H1 (cell line): ENCODE measurements at regions not wholly inside any gene's neighbourhood (a gene's known extent, or its start where the extent isn't known, plus 50 kb on each side); places are given as distances from the start of the nearest gene placed in this dataset.

Experiments used
- CTCF ChIA-PET: fragments of 300-600 bp; sonication (Branson Sonifier 250); formaldehyde crosslinking; loops from one replicate; lab custom pipeline; 2021; ENCODE audit not compliant: partially characterized antibody; lab: Charles Lee
- POLR2A ChIA-PET: fragments of 300-600 bp; sonication (Branson Sonifier 250); formaldehyde crosslinking; loops from one replicate; lab custom pipeline; 2021; ENCODE audit warnings: inconsistent platforms; ENCODE audit not compliant: partially characterized antibody; lab: Charles Lee
- DNase-seq, 2 experiments: peaks; one replicate each; pipeline versions ENCODE4 v3.0.0 to v3.0.0-alpha.2; 2010 to 2022; ENCODE audit warnings: low spot score in 2 of 2, low read depth in 1 of 2, mixed read lengths in 1 of 2
- FAIRE-seq: peaks from 2 replicates; lab custom pipeline; 2011; peaks lifted over from hg19 to GRCh38; lab: Jason Lieb, UNC
- H2AFZ ChIP-seq: 2 replicates; pipeline ENCODE4 v1.8.1; 2012; ENCODE audit warnings: low read length, inconsistent platforms
- H2AK5ac ChIP-seq: 2 replicates; pipeline ENCODE4 v1.6.1; 2013; ENCODE audit warnings: low read depth, low read length
- H2BK120ac ChIP-seq: replicated peaks from 2 replicates; pipeline ENCODE3; 2013; ENCODE audit warnings: low read depth, low read length, inconsistent platforms
- H2BK12ac ChIP-seq: 2 replicates; pipeline ENCODE4 v1.6.1; 2013; ENCODE audit warnings: low read depth, low read length
- H2BK15ac ChIP-seq: 2 replicates; pipeline ENCODE4 v1.6.1; 2013; ENCODE audit warnings: low read length
- H2BK20ac ChIP-seq: 2 replicates; pipeline ENCODE4 v1.6.1; 2013; ENCODE audit warnings: low read length
- H2BK5ac ChIP-seq: 2 replicates; pipeline ENCODE4 v1.6.1; 2013; ENCODE audit warnings: low read depth, low read length
- H3K14ac ChIP-seq: 2 replicates; pipeline ENCODE4 v1.6.1; 2013; ENCODE audit warnings: inconsistent platforms; ENCODE audit not compliant: insufficient read length
- H3K18ac ChIP-seq: 2 replicates; pipeline ENCODE4 v1.6.1; 2013; ENCODE audit warnings: low read length; ENCODE audit errors: extremely low read depth
- H3K23ac ChIP-seq: 2 replicates; pipeline ENCODE4 v1.6.1; 2013; ENCODE audit warnings: inconsistent platforms; ENCODE audit not compliant: insufficient read length
- H3K23me2 ChIP-seq: 2 replicates; pipeline ENCODE4 v1.6.1; 2013; ENCODE audit warnings: low read depth, low read length
- H3K27ac ChIP-seq: 2 replicates; pipeline ENCODE4 v1.6.1; 2011; ENCODE audit warnings: low read depth, low read length, inconsistent platforms
- H3K27me3 ChIP-seq, 4 experiments: replicated peaks in 1 of 4; 1 replicate in 1 of 4; 2 replicates in 3 of 4; pipeline versions ENCODE4 v1.6.1 to v1.8.1; 2011 to 2013; ENCODE audit warnings: low read length in 3 of 4, mild to moderate bottlenecking in 3 of 4, inconsistent platforms in 2 of 4, mixed read lengths in 2 of 4, moderate library complexity in 1 of 4; ENCODE audit not compliant: control insufficient read depth in 3 of 4, insufficient read depth in 3 of 4; ENCODE audit errors: extremely low read depth in 1 of 4
- H3K36me3 ChIP-seq, 4 experiments: 2 replicates each; pipeline versions ENCODE4 v1.6.1 to v1.8.1; 2011 to 2013; ENCODE audit warnings: mild to moderate bottlenecking in 4 of 4, low read length in 3 of 4, moderate library complexity in 2 of 4, control low read depth in 1 of 4, inconsistent platforms in 1 of 4; ENCODE audit not compliant: insufficient read depth in 4 of 4, control insufficient read depth in 2 of 4
- H3K4ac ChIP-seq: replicated peaks from 2 replicates; pipeline ENCODE3; 2013; ENCODE audit warnings: low read length, low read depth, mixed read lengths, inconsistent platforms; ENCODE audit not compliant: insufficient read length
- H3K4me1 ChIP-seq, 4 experiments: replicated peaks in 1 of 4; 1 replicate in 1 of 4; 2 replicates in 3 of 4; pipeline versions ENCODE4 v1.6.1 to v1.8.1; 2011 to 2013; ENCODE audit warnings: low read length in 3 of 4, inconsistent platforms in 2 of 4, mixed read lengths in 1 of 4; ENCODE audit not compliant: insufficient read depth in 4 of 4, control insufficient read depth in 3 of 4
- H3K4me2 ChIP-seq, 2 experiments: 2 replicates each; pipeline versions ENCODE4 v1.6.1 to v1.8.1; 2011 to 2013; ENCODE audit warnings: low read depth in 2 of 2, low read length in 2 of 2, control low read depth in 1 of 2, inconsistent platforms in 1 of 2, mild to moderate bottlenecking in 1 of 2; ENCODE audit not compliant: insufficient read depth in 1 of 2
- H3K4me3 ChIP-seq, 4 experiments: fragments of 200-600, 300-600 bp in 1 of 4; sonication (generic), shearing (Covaris generic), sonication (Bioruptor Twin) in 1 of 4; 2 replicates each; pipeline versions ENCODE4 v1.5.1 to v1.8.1; 2011 to 2016; ENCODE audit warnings: low read length in 4 of 4, low read depth in 3 of 4, control low read depth in 2 of 4, inconsistent platforms in 2 of 4, mild to moderate bottlenecking in 2 of 4, mixed read lengths in 1 of 4, moderate library complexity in 1 of 4; ENCODE audit not compliant: insufficient read depth in 2 of 4; ENCODE audit errors: extremely low read depth in 1 of 4
- H3K56ac ChIP-seq: replicated peaks from 2 replicates; pipeline ENCODE3; 2013; ENCODE audit warnings: low read depth, mild to moderate bottlenecking, mixed read lengths, low read length, inconsistent platforms; ENCODE audit not compliant: insufficient read length
- H3K79me1 ChIP-seq: 2 replicates; pipeline ENCODE4 v1.6.1; 2013; ENCODE audit warnings: low read depth, low read length, control low read depth
- H3K79me2 ChIP-seq, 2 experiments: 2 replicates each; pipeline versions ENCODE4 v1.6.1 to v1.8.1; 2012 to 2013; ENCODE audit warnings: low read length in 2 of 2, mild to moderate bottlenecking in 2 of 2, inconsistent platforms in 1 of 2; ENCODE audit not compliant: insufficient read depth in 2 of 2, control insufficient read depth in 1 of 2
- H3K9ac ChIP-seq, 4 experiments: replicated peaks in 1 of 4; 1 replicate in 1 of 4; 2 replicates in 3 of 4; pipeline versions ENCODE4 v1.6.1 to v1.8.1; 2011 to 2013; ENCODE audit warnings: low read depth in 3 of 4, low read length in 3 of 4, control low read depth in 2 of 4, mild to moderate bottlenecking in 2 of 4, moderate library complexity in 2 of 4, inconsistent platforms in 1 of 4; ENCODE audit errors: extremely low read depth in 1 of 4
- H3K9me3 ChIP-seq, 2 experiments: 2 replicates each; pipeline versions ENCODE4 v1.6.1 to v1.8.1; 2012 to 2013; ENCODE audit warnings: mild to moderate bottlenecking in 2 of 2, moderate library complexity in 2 of 2, control low read depth in 1 of 2, inconsistent platforms in 1 of 2, low read depth in 1 of 2, low read length in 1 of 2, mixed read lengths in 1 of 2; ENCODE audit not compliant: insufficient read depth in 2 of 2
- H4K20me1 ChIP-seq, 2 experiments: replicated peaks in 1 of 2; 2 replicates each; pipeline versions ENCODE3 to v1.8.1; 2011 to 2013; ENCODE audit warnings: inconsistent platforms in 2 of 2, low read length in 2 of 2, mild to moderate bottlenecking in 1 of 2; ENCODE audit not compliant: insufficient read depth in 2 of 2, control insufficient read depth in 1 of 2
- H4K5ac ChIP-seq: 2 replicates; pipeline ENCODE4 v1.6.1; 2013; ENCODE audit warnings: low read length, low read depth, mixed read lengths, inconsistent platforms; ENCODE audit not compliant: insufficient read length
- H4K8ac ChIP-seq: 2 replicates; pipeline ENCODE4 v1.8.0; 2013; ENCODE audit warnings: mild to moderate bottlenecking, moderate library complexity, low read length, inconsistent platforms; ENCODE audit not compliant: insufficient read depth; ENCODE audit errors: extremely low read depth
- H4K91ac ChIP-seq: replicated peaks from 2 replicates; pipeline ENCODE3; 2013; ENCODE audit warnings: low read length, mixed read lengths, inconsistent platforms; ENCODE audit not compliant: insufficient read length
- ASH2L ChIP-seq: fragments of 200-600, 300-600 bp; sonication (generic); IDR thresholded peaks from one replicate; pipeline ENCODE4 v1.7.1; 2017; ENCODE audit warnings: low read length
- BRCA1 ChIP-seq: IDR thresholded peaks from 2 replicates; pipeline ENCODE4 v1.6.1; 2012; ENCODE audit warnings: low read depth, low read length, improper control_type of control experiment
- CBX5 ChIP-seq: fragments of 300-800, 300-1000 bp; sonication (generic); IDR thresholded peaks from 2 replicates; pipeline ENCODE4 v1.7.1; 2016; ENCODE audit warnings: antibody characterized with exemption, low read length, low read depth
- HDAC6 ChIP-seq: IDR thresholded peaks from one replicate; pipeline ENCODE4 v1.7.1; 2012; ENCODE audit warnings: low read depth, mild to moderate bottlenecking, inconsistent platforms, low read length, moderate library complexity
- RBBP5 ChIP-seq: IDR thresholded peaks from 2 replicates; pipeline ENCODE4 v1.7.1; 2012; ENCODE audit warnings: low read depth, mild to moderate bottlenecking, inconsistent platforms, low read length, moderate library complexity, borderline replicate concordance
- RFX5 ChIP-seq: IDR thresholded peaks from 2 replicates; pipeline ENCODE4 v1.6.1; 2011; ENCODE audit warnings: low read depth, low read length, improper control_type of control experiment, borderline replicate concordance
- WGBS, 2 experiments: shearing (Covaris generic) in 1 of 2; methylation state at CpG; one replicate each; pipeline versions ENCODE4 v1.1.6 to v1.1.7; 2013 to 2015; ENCODE audit warnings: low lambda C conversion rate in 2 of 2, mixed read lengths in 2 of 2, inconsistent platforms in 1 of 2, low coverage in 1 of 2, missing lambda C conversion rate in 1 of 2; ENCODE audit not compliant: insufficient replicate concordance in 2 of 2, insufficient coverage in 1 of 2, insufficient read length in 1 of 2; ENCODE audit errors: extremely low coverage in 1 of 2, missing lambda C conversion rate in 1 of 2; 5-methylcytosine and 5-hydroxymethylcytosine counted together
- TF ChIP-seq, protein P1 (sequence below): IDR thresholded peaks from 2 replicates; pipeline ENCODE4 v1.6.1; 2011; ENCODE audit warnings: low read depth, mild to moderate bottlenecking, low read length; ENCODE audit not compliant: insufficient read depth
- TF ChIP-seq, protein P2 (sequence below): IDR thresholded peaks from 2 replicates; pipeline ENCODE4 v1.6.1; 2011; ENCODE audit warnings: low read length, improper control_type of control experiment

DNA sequence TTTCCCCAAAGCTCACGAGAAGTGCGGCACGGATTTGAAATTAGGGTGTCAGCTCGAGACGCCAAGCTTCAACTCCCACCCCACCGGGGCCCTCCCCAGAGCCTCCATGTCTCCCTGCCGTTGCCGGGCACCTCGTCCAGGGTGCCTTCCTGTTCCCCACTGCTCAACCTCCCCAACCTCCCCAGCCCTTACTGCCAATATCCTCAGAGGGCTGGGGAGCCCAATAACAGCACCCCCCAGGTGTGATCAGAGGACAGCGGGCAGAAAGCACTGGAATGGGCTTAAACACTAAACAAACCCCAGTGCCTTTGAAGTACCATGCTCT, 1336.4 kb downstream of the TBC1D22A start:
- ChIA-PET POLR2A (no interaction called here), CTCF (interaction anchor here (0.6 kb wide), 1 partner anchor 1889 kb away, joined by 3 read pairs; no protein-coding TSS in a partner anchor)
- Histone ChIP-seq H2BK12ac (no peak overlapping the region), H3K27me3 (no peaks in the 10 kb centered on the region), H3K23ac (no peak overlapping the region), H3K56ac (no peak overlapping the region), H3K9me3 (peaks cover 0 to 2% of the 10 kb centered on the region in 2 experiments; a peak in 1 of 4 replicates), H3K4ac (no peak overlapping the region), H3K79me2 (no peaks in the 10 kb centered on the region), H2BK120ac (no peak overlapping the region), H2AK5ac (no peak overlapping the region), H3K23me2 (no peaks in the 10 kb centered on the region), H2BK20ac (no peak overlapping the region), H4K5ac (no peak overlapping the region), H3K4me2 (no peak overlapping the region), H3K4me3 (no peak overlapping the region), H4K20me1 (no peaks in the 10 kb centered on the region), H2BK15ac (no peak overlapping the region), H3K14ac (no peak overlapping the region), H3K9ac (no peak overlapping the region), H3K36me3 (no peaks in the 10 kb centered on the region), H3K18ac (no peak overlapping the region), H3K27ac (no peak overlapping the region), H3K4me1 (peaks cover 0 to 9% (median 0%) of the 10 kb centered on the region in 4 experiments; a peak in 2 of 7 replicates), H3K79me1 (no peaks in the 10 kb centered on the region), H4K8ac (no peak overlapping the region), H4K91ac (no peak overlapping the region), H2AFZ (no peak overlapping the region), H2BK5ac (no peak overlapping the region)
- DNase-seq: no peak
- 95% methylated on average over 7 of the region's 10 CpGs; no CpG with 5 or more reads in 1 of the 2 experiments for WGBS, 2 experiments
- FAIRE-seq: no peak
- TF ChIP-seq, protein P1, sequence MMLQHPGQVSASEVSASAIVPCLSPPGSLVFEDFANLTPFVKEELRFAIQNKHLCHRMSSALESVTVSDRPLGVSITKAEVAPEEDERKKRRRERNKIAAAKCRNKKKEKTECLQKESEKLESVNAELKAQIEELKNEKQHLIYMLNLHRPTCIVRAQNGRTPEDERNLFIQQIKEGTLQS: no peak
- TF ChIP-seq, protein P2, sequence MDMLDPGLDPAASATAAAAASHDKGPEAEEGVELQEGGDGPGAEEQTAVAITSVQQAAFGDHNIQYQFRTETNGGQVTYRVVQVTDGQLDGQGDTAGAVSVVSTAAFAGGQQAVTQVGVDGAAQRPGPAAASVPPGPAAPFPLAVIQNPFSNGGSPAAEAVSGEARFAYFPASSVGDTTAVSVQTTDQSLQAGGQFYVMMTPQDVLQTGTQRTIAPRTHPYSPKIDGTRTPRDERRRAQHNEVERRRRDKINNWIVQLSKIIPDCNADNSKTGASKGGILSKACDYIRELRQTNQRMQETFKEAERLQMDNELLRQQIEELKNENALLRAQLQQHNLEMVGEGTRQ: no peak
- TF ChIP-seq HDAC6 (no peak), RBBP5 (no peak), RFX5 (no peak), CBX5 (no peak), BRCA1 (no peak), ASH2L (no peak)
